HCT116 (cell line): ENCODE measurements at regions not wholly inside any gene's neighbourhood (a gene's known extent, or its start where the extent isn't known, plus 50 kb on each side); places are given as distances from the start of the nearest gene placed in this dataset.

Experiments used
- ATAC-seq: fragments of 200-7000 bp; cut with Tn5 transposase; 2 replicates; pipeline ENCODE4 v1.9.1; 2020; ENCODE audit warnings: mild to moderate bottlenecking, moderate library complexity
- BruUV-seq: library from RNA; stranded (reverse); fragments of 400-500 nt; replicated peaks from 2 replicates; lab custom pipeline; 2021; lab: Mats Ljungman, UMichigan
- CTCF ChIA-PET: fragments of 300-600 bp; sonication (Branson Sonifier 250); formaldehyde crosslinking; loops from one replicate; lab custom pipeline; 2021; ENCODE audit warnings: antibody characterized with exemption; lab: Charles Lee
- POLR2A ChIA-PET: fragments of 300-600, 350-600 bp; sonication (Branson Sonifier 250); formaldehyde crosslinking; loops from one replicate; lab custom pipeline; 2021; ENCODE audit warnings: antibody characterized with exemption; lab: Charles Lee
- RAD21 ChIA-PET, 2 experiments: fragments of 300-600 bp; sonication (Branson Sonifier 250); formaldehyde crosslinking; loops; one replicate each; lab custom pipeline; 2023; ENCODE audit warnings: low total read pairs in 2 of 2; ENCODE audit not compliant: uncharacterized antibody in 2 of 2, unreplicated experiment in 2 of 2, low non-redundant PET in 1 of 2; lab: Charles Lee
- DNase-seq: peaks from one replicate; pipeline ENCODE4 v3.0.0-alpha.2; 2010; ENCODE audit warnings: low read depth, low spot score
- H2AFZ ChIP-seq: fragments of 200-600 bp; shearing (Covaris generic), sonication (generic); 2 replicates; pipeline ENCODE4 v1.6.1; 2017; ENCODE audit warnings: low read depth, mixed run types, mixed read lengths, antibody characterized with exemption, low read length; ENCODE audit not compliant: poor library complexity, severe bottlenecking
- H3K27ac ChIP-seq: 2 replicates; pipeline ENCODE4 v1.5.1; 2012; ENCODE audit warnings: low read depth, low read length
- H3K27me3 ChIP-seq: fragments of 200-600 bp; sonication (generic); 2 replicates; pipeline ENCODE4 v1.6.1; 2016; ENCODE audit warnings: mixed run types, low read length, mixed read lengths; ENCODE audit not compliant: insufficient read depth
- H3K36me3 ChIP-seq, 2 experiments: fragments of 200-500 bp in 1 of 2; fragments of 200-600 bp in 1 of 2; sonication (Bioruptor generic) in 1 of 2; sonication (generic) in 1 of 2; 2 replicates each; pipeline versions ENCODE4 v1.5.1 to v1.6.1; 2014 to 2016; ENCODE audit warnings: low read length in 2 of 2, inconsistent platforms in 1 of 2, mixed read lengths in 1 of 2, mixed run types in 1 of 2; ENCODE audit not compliant: insufficient read depth in 2 of 2, control insufficient read depth in 1 of 2
- H3K4me1 ChIP-seq, 2 experiments: fragments of 200-600 bp in 1 of 2; sonication (generic) in 1 of 2; 2 replicates each; pipeline versions ENCODE4 v1.5.1 to v1.6.1; 2012 to 2017; ENCODE audit warnings: low read length in 2 of 2, inconsistent platforms in 1 of 2, mild to moderate bottlenecking in 1 of 2, mixed read lengths in 1 of 2, mixed run types in 1 of 2, moderate library complexity in 1 of 2; ENCODE audit not compliant: insufficient read depth in 2 of 2, control insufficient read depth in 1 of 2
- H3K4me2 ChIP-seq: fragments of 200-600 bp; sonication (generic); 2 replicates; pipeline ENCODE4 v1.6.1; 2017; ENCODE audit warnings: mixed run types, low read length, mixed read lengths
- H3K4me3 ChIP-seq, 2 experiments: fragments of 200-600 bp in 1 of 2; sonication (generic) in 1 of 2; replicated peaks in 1 of 2; 2 replicates each; pipeline ENCODE4 v1.5.1; 2011 to 2016; ENCODE audit warnings: low read length in 2 of 2, control low read depth in 1 of 2, low read depth in 1 of 2, mild to moderate bottlenecking in 1 of 2, mixed read lengths in 1 of 2, mixed run types in 1 of 2
- H3K79me2 ChIP-seq: fragments of 200-600 bp; sonication (generic); 2 replicates; pipeline ENCODE4 v1.6.1; 2017; ENCODE audit warnings: mild to moderate bottlenecking, mixed run types, low read length, moderate library complexity, mixed read lengths; ENCODE audit not compliant: insufficient read depth
- H3K9ac ChIP-seq: fragments of 200-600 bp; sonication (generic); 2 replicates; pipeline ENCODE4 v1.6.1; 2016; ENCODE audit warnings: low read length, mixed read lengths
- H3K9me2 ChIP-seq: fragments of 200-600 bp; sonication (generic), shearing (Covaris generic); 2 replicates; pipeline ENCODE4 v1.6.1; 2017; ENCODE audit warnings: mixed run types, mild to moderate bottlenecking, moderate library complexity; ENCODE audit not compliant: insufficient read depth
- H3K9me3 ChIP-seq, 2 experiments: fragments of 200-500 bp in 1 of 2; fragments of 200-600 bp in 1 of 2; sonication (Bioruptor generic) in 1 of 2; sonication (generic) in 1 of 2; 2 replicates each; pipeline ENCODE4 v1.6.1; 2014 to 2017; ENCODE audit warnings: low read length in 2 of 2, mixed read lengths in 2 of 2, inconsistent platforms in 1 of 2, low read depth in 1 of 2, mild to moderate bottlenecking in 1 of 2, mixed run types in 1 of 2, moderate library complexity in 1 of 2; ENCODE audit not compliant: control insufficient read depth in 1 of 2, insufficient read depth in 1 of 2
- H4K20me1 ChIP-seq: fragments of 200-600 bp; sonication (generic), shearing (Covaris generic); 2 replicates; pipeline ENCODE4 v1.6.1; 2017; ENCODE audit warnings: mixed run types, mild to moderate bottlenecking, moderate library complexity; ENCODE audit not compliant: insufficient read depth
- ATF3 ChIP-seq: IDR thresholded peaks from 2 replicates; pipeline ENCODE4 v1.6.1; 2012
- CBX3 ChIP-seq: IDR thresholded peaks from 2 replicates; pipeline ENCODE4 v1.6.1; 2012; ENCODE audit warnings: low read depth
- CEBPB ChIP-seq: IDR thresholded peaks from 2 replicates; pipeline ENCODE4 v1.6.1; 2012; ENCODE audit warnings: low read depth
- ELF1 ChIP-seq: IDR thresholded peaks from 2 replicates; pipeline ENCODE4 v1.6.1; 2012; ENCODE audit warnings: low read depth, borderline replicate concordance
- EZH2 ChIP-seq: fragments of 200-600 bp; sonication (generic); IDR thresholded peaks from 2 replicates; pipeline ENCODE4 v1.6.1; 2017; ENCODE audit warnings: antibody characterized with exemption, mixed run types
- FOSL1 ChIP-seq: IDR thresholded peaks from 2 replicates; pipeline ENCODE4 v1.6.1; 2012; ENCODE audit warnings: low read depth
- MAX ChIP-seq: IDR thresholded peaks from 2 replicates; pipeline ENCODE4 v1.6.1; 2012
- REST ChIP-seq: IDR thresholded peaks from 2 replicates; pipeline ENCODE4 v1.6.1; 2012; ENCODE audit warnings: low read depth
- SIN3A ChIP-seq: IDR thresholded peaks from 2 replicates; pipeline ENCODE4 v1.6.1; 2012; ENCODE audit warnings: low read depth
- SP1 ChIP-seq: IDR thresholded peaks from 2 replicates; pipeline ENCODE4 v1.6.1; 2012; ENCODE audit warnings: low read depth
- SRF ChIP-seq: IDR thresholded peaks from 2 replicates; pipeline ENCODE4 v1.6.1; 2012; ENCODE audit warnings: low read depth
- TCF7L2 ChIP-seq: IDR thresholded peaks from 2 replicates; pipeline ENCODE4 v1.7.0; 2011; ENCODE audit warnings: borderline replicate concordance, inconsistent platforms; ENCODE audit not compliant: insufficient read depth, insufficient read length; ENCODE audit errors: extremely low read depth
- ZFX ChIP-seq: fragments of 450-650 bp; IDR thresholded peaks from 2 replicates; pipeline ENCODE4 v1.6.1; 2017
- intact Hi-C: fragments of 100-400 bp; cut with micrococcal nuclease; formaldehyde crosslinking; loops from 2 replicates; pipeline ENCODE4 v1.10.0; 2022

GRCh38 chr9:19939734-19940278, 151.0 kb upstream of the SLC24A2 start:
- RAD21 ChIA-PET, result no interaction called here
- Histone ChIP-seq H3K4me3 (no peak overlapping the region), H3K4me2 (no peak overlapping the region), H3K36me3 (no peaks in the 10 kb centered on the region), H3K9ac (no peak overlapping the region), H4K20me1 (no peaks in the 10 kb centered on the region), H2AFZ (no peak overlapping the region), H3K9me2 (no peaks in the 10 kb centered on the region), H3K27ac (no peak overlapping the region), H3K79me2 (no peaks in the 10 kb centered on the region), H3K27me3 (peaks cover 14% of the 10 kb centered on the region), H3K9me3 (no peaks in the 10 kb centered on the region), H3K4me1 (no peaks in the 10 kb centered on the region)
- no TSS peak for BruUV-seq
- ATAC-seq, result no peak
- DNase-seq, result no peak
- POLR2A ChIA-PET, result no interaction called here
- CTCF ChIA-PET, result interaction anchor here (0.5 kb wide), 1 partner anchor 418 kb away, joined by 3 read pairs; no protein-coding TSS in a partner anchor
- intact Hi-C loops, result loop anchor here (5.0 to 10.0 kb wide), 2 partner anchors 395 to 1172 kb away; no protein-coding TSS in a partner anchor
- TF ChIP-seq TCF7L2 (no peak), CEBPB (no peak), ATF3 (no peak), ZFX (no peak), FOSL1 (no peak), SRF (no peak), MAX (no peak), SP1 (no peak), CBX3 (no peak), ELF1 (no peak), SIN3A (no peak), REST (no peak), EZH2 (no peak)
